ENCODE measurements at regions not wholly inside any gene's neighbourhood (a gene's known extent, or its start where the extent isn't known, plus 50 kb on each side); places are given as distances from the start of the nearest gene placed in this dataset.

DNA sequence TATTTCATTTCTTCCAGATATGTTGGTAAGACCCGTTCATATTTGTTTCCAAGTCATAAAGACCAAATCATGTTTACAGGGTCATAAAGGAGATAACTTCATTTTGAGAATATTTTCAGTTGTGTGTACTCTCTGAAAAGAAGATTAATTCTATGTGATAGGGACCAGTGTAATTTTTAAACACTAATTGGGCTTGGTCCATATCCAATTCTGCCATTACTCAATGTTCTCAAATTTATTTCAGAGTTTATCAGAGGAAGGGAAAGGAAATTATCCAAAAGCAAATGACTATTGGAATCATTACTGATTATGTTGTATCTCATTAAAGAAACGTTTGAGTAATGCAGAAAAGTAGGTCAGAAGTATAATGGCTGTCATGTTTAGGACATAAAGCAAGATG is 126.8 kb upstream of the DCN start:
- TF ChIP-seq, protein P1, sequence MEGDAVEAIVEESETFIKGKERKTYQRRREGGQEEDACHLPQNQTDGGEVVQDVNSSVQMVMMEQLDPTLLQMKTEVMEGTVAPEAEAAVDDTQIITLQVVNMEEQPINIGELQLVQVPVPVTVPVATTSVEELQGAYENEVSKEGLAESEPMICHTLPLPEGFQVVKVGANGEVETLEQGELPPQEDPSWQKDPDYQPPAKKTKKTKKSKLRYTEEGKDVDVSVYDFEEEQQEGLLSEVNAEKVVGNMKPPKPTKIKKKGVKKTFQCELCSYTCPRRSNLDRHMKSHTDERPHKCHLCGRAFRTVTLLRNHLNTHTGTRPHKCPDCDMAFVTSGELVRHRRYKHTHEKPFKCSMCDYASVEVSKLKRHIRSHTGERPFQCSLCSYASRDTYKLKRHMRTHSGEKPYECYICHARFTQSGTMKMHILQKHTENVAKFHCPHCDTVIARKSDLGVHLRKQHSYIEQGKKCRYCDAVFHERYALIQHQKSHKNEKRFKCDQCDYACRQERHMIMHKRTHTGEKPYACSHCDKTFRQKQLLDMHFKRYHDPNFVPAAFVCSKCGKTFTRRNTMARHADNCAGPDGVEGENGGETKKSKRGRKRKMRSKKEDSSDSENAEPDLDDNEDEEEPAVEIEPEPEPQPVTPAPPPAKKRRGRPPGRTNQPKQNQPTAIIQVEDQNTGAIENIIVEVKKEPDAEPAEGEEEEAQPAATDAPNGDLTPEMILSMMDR (conservative IDR thresholded peaks at IDR 0.05; ENCODE audit: low read depth, low read length), result no peak
- TF ChIP-seq EZH2 (IDR thresholded peaks at IDR 0.05; ENCODE audit: borderline replicate concordance, low read depth, low read length, poor library complexity, severe bottlenecking), result no peak

Measured in A673 (cell line).